Peyer's patch (tissue), 4 donors: ENCODE measurements at regions not wholly inside any gene's neighbourhood (a gene's known extent, or its start where the extent isn't known, plus 50 kb on each side); places are given as distances from the start of the nearest gene placed in this dataset.

Experiments
- CTCF ChIP-seq, 6 experiments: fragments of 450-650 bp in 4 of 6; fragments of 200-600 bp in 2 of 6; sonication (generic) in 1 of 6; IDR thresholded peaks; one replicate each; pipeline ENCODE4 v1.5.1; 2017 to 2019; ENCODE audit warnings: antibody characterized with exemption in 6 of 6, mild to moderate bottlenecking in 3 of 6, moderate library complexity in 1 of 6
- POLR2A ChIP-seq, 2 donors: fragments of 450-650 bp; IDR thresholded peaks; one replicate each; pipeline ENCODE4 v1.5.1; 2017; ENCODE audit warnings: antibody characterized with exemption in 2 of 2, mild to moderate bottlenecking in 2 of 2, moderate library complexity in 2 of 2

GRCh38 chr11:123302751-123303195 is 107.7 kb upstream of the CLMP start:
- no peak for TF ChIP-seq CTCF (IDR thresholded peaks at IDR 0.05)
- no peak for TF ChIP-seq POLR2A (IDR thresholded peaks at IDR 0.05)
